GM18907 (cell line): ENCODE measurements at regions not wholly inside any gene's neighbourhood (a gene's known extent, or its start where the extent isn't known, plus 50 kb on each side); places are given as distances from the start of the nearest gene placed in this dataset.
"Not testable (repeated sequence)": the region's sequence is repeated elsewhere in the genome, so short reads cannot be mapped to it uniquely, and the experiment has no call there.

Experiments used
- ATAC-seq: cut with Tn5 transposase; IDR thresholded peaks from one replicate; pipeline ENCODE4 v1.9.1; 2021; ENCODE audit warnings: mild to moderate bottlenecking, moderate library complexity; ENCODE audit not compliant: unreplicated experiment

- no peak for ATAC-seq
Observed at GRCh38 chr5:7073666-7074065, 322.3 kb upstream of the ADCY2 start.

- ATAC-seq = no peak
Observed at GRCh38 chr5:7074176-7074575, 321.8 kb upstream of the ADCY2 start.

- ATAC-seq = no peak
Observed at GRCh38 chr5:7075470-7075869, 320.5 kb upstream of the ADCY2 start.

GRCh38 chr5:7078101-7078500, 317.8 kb upstream of the ADCY2 start:
- no peak for ATAC-seq

GRCh38 chr5:7078901-7079300, 317.0 kb upstream of the ADCY2 start:
- ATAC-seq = no peak

- no peak for ATAC-seq
Observed at GRCh38 chr5:7080501-7080900, 315.4 kb upstream of the ADCY2 start.

- no peak for ATAC-seq
Observed at GRCh38 chr5:7087719-7088297, 308.1 kb upstream of the ADCY2 start.

GRCh38 chr5:7088849-7089248, 307.1 kb upstream of the ADCY2 start:
- ATAC-seq = no peak

GRCh38 chr5:7094626-7095025, 301.3 kb upstream of the ADCY2 start:
- ATAC-seq = no peak

GRCh38 chr5:7096294-7096693, 299.6 kb upstream of the ADCY2 start:
- no peak for ATAC-seq

GRCh38 chr5:7105358-7105757, 290.6 kb upstream of the ADCY2 start:
- ATAC-seq = no peak

GRCh38 chr5:7117961-7118360, 278.0 kb upstream of the ADCY2 start:
- no peak for ATAC-seq

- no peak for ATAC-seq
Observed at GRCh38 chr5:7131680-7132079, 264.3 kb upstream of the ADCY2 start.

- ATAC-seq = no peak
Observed at GRCh38 chr5:7146886-7147285, 249.1 kb upstream of the ADCY2 start.

GRCh38 chr5:7157083-7157482, 238.9 kb upstream of the ADCY2 start:
- no peak for ATAC-seq

GRCh38 chr5:7169240-7169878, 226.6 kb upstream of the ADCY2 start:
- ATAC-seq = no peak

- not testable (repeated sequence) for ATAC-seq
Observed at GRCh38 chr5:7170785-7171184, 225.2 kb upstream of the ADCY2 start.

- no peak for ATAC-seq
Observed at GRCh38 chr5:7179364-7179763, 216.6 kb upstream of the ADCY2 start.

GRCh38 chr5:7181841-7182240, 214.1 kb upstream of the ADCY2 start:
- no peak for ATAC-seq

- ATAC-seq = no peak
Observed at GRCh38 chr5:7185742-7186141, 210.2 kb upstream of the ADCY2 start.

- no peak for ATAC-seq
Observed at GRCh38 chr5:7186818-7187217, 209.1 kb upstream of the ADCY2 start.

- ATAC-seq = no peak
Observed at GRCh38 chr5:7190712-7191250, 205.2 kb upstream of the ADCY2 start.

GRCh38 chr5:7192016-7192415, 203.9 kb upstream of the ADCY2 start:
- ATAC-seq = no peak
